HEK293 (cell line): ENCODE measurements at regions not wholly inside any gene's neighbourhood (a gene's known extent, or its start where the extent isn't known, plus 50 kb on each side); places are given as distances from the start of the nearest gene placed in this dataset.

Experiments
- GLIS1 ChIP-seq: fragments of 450-650 bp; formaldehyde crosslinking; IDR thresholded peaks from 2 replicates; pipeline ENCODE4 v1.5.1; 2016; ENCODE audit warnings: missing biosample characterization, missing genetic modification characterization
- TCF7L2 ChIP-seq: IDR thresholded peaks from 2 replicates; pipeline ENCODE4 v1.6.1; 2011; ENCODE audit warnings: low read depth, mild to moderate bottlenecking, inconsistent platforms, low read length, moderate library complexity, borderline replicate concordance
- ZBTB8A ChIP-seq: fragments of 450-650 bp; formaldehyde crosslinking; IDR thresholded peaks from 2 replicates; pipeline ENCODE4 v1.5.1; 2016; ENCODE audit warnings: missing biosample characterization, missing genetic modification characterization
- ZNF354C ChIP-seq: fragments of 450-650 bp; formaldehyde crosslinking; IDR thresholded peaks from 2 replicates; pipeline ENCODE4 v1.5.1; 2016; ENCODE audit warnings: missing biosample characterization, missing genetic modification characterization, low read depth, borderline replicate concordance
- ZNF394 ChIP-seq: fragments of 450-650 bp; formaldehyde crosslinking; IDR thresholded peaks from 2 replicates; pipeline ENCODE4 v1.5.1; 2016; ENCODE audit warnings: missing biosample characterization, missing genetic modification characterization, mild to moderate bottlenecking, moderate library complexity, borderline replicate concordance
- ZNF777 ChIP-seq: fragments of 450-650 bp; formaldehyde crosslinking; IDR thresholded peaks from 2 replicates; pipeline ENCODE4 v1.5.1; 2017; ENCODE audit warnings: missing biosample characterization, missing genetic modification characterization, borderline replicate concordance
- ZSCAN16 ChIP-seq: fragments of 450-650 bp; formaldehyde crosslinking; IDR thresholded peaks from 2 replicates; pipeline ENCODE4 v1.5.1; 2016; ENCODE audit warnings: missing biosample characterization, missing genetic modification characterization
- ZSCAN30 ChIP-seq: fragments of 450-650 bp; IDR thresholded peaks from 2 replicates; pipeline ENCODE4 v1.5.1; 2018; ENCODE audit warnings: missing biosample characterization, mild to moderate bottlenecking, missing genetic modification characterization, moderate library complexity
- TF ChIP-seq, protein P1 (sequence below): fragments of 450-650 bp; formaldehyde crosslinking; IDR thresholded peaks from 2 replicates; pipeline ENCODE4 v1.5.1; 2016; ENCODE audit warnings: missing biosample characterization, missing genetic modification characterization
- TF ChIP-seq, protein P2 (sequence below): fragments of 450-650 bp; formaldehyde crosslinking; IDR thresholded peaks from 2 replicates; pipeline ENCODE4 v1.5.1; 2016; ENCODE audit warnings: missing biosample characterization, missing genetic modification characterization, low read depth
- TF ChIP-seq, protein P3 (sequence below): fragments of 450-650 bp; formaldehyde crosslinking; IDR thresholded peaks from 2 replicates; pipeline ENCODE4 v1.5.1; 2016; ENCODE audit warnings: missing biosample characterization, missing genetic modification characterization

DNA sequence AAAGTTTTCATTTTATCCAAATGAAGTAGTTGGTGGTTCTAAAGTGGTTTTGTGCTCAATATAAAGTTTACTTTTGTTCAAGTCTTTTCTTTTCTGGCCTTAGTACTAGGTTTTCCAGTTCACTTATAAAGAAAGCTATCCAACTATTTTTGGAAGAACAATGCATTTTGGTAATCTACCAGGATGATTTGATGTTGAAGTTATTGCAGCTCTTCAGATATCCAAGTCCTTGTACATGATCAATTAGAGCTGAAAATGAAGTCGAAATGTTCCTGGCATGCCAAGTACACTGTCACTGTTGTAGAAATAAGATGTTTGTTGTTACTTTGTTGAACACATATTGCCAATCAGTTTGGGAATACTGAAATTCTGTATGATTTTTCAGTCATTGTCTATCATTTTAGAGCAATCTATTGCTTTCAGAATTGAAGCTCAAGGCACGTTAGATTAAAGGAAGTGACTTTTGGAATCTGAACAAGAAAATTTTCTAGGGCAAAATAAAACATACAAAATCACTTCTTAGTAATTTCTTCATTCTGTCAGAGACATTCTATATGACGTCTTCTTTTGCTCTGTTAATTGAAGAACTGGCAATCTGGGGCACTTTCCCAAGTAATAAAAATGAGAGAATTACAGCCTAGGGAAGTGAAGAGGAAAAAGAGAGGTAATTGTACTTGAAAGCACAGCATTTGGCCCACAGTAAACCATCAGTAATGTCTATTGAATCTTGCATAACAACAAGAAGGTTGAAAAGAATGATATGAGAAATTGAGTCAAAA is 232.3 kb downstream of the MREG start:
- TF ChIP-seq, protein P1, sequence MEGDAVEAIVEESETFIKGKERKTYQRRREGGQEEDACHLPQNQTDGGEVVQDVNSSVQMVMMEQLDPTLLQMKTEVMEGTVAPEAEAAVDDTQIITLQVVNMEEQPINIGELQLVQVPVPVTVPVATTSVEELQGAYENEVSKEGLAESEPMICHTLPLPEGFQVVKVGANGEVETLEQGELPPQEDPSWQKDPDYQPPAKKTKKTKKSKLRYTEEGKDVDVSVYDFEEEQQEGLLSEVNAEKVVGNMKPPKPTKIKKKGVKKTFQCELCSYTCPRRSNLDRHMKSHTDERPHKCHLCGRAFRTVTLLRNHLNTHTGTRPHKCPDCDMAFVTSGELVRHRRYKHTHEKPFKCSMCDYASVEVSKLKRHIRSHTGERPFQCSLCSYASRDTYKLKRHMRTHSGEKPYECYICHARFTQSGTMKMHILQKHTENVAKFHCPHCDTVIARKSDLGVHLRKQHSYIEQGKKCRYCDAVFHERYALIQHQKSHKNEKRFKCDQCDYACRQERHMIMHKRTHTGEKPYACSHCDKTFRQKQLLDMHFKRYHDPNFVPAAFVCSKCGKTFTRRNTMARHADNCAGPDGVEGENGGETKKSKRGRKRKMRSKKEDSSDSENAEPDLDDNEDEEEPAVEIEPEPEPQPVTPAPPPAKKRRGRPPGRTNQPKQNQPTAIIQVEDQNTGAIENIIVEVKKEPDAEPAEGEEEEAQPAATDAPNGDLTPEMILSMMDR (tag by site-specific recombination), result no peak
- TF ChIP-seq ZNF394 (tag by site-specific recombination) (no peak), ZNF777 (tag by site-specific recombination) (no peak), ZNF354C (tag by site-specific recombination) (no peak), GLIS1 (tag by site-specific recombination) (no peak), TCF7L2 (no peak), ZBTB8A (tag by site-specific recombination) (no peak), ZSCAN16 (no peak), ZSCAN30 (tag by site-specific recombination) (no peak)
- TF ChIP-seq, protein P2, sequence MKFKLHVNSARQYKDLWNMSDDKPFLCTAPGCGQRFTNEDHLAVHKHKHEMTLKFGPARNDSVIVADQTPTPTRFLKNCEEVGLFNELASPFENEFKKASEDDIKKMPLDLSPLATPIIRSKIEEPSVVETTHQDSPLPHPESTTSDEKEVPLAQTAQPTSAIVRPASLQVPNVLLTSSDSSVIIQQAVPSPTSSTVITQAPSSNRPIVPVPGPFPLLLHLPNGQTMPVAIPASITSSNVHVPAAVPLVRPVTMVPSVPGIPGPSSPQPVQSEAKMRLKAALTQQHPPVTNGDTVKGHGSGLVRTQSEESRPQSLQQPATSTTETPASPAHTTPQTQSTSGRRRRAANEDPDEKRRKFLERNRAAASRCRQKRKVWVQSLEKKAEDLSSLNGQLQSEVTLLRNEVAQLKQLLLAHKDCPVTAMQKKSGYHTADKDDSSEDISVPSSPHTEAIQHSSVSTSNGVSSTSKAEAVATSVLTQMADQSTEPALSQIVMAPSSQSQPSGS (tag by site-specific recombination), result no peak
- TF ChIP-seq, protein P3, sequence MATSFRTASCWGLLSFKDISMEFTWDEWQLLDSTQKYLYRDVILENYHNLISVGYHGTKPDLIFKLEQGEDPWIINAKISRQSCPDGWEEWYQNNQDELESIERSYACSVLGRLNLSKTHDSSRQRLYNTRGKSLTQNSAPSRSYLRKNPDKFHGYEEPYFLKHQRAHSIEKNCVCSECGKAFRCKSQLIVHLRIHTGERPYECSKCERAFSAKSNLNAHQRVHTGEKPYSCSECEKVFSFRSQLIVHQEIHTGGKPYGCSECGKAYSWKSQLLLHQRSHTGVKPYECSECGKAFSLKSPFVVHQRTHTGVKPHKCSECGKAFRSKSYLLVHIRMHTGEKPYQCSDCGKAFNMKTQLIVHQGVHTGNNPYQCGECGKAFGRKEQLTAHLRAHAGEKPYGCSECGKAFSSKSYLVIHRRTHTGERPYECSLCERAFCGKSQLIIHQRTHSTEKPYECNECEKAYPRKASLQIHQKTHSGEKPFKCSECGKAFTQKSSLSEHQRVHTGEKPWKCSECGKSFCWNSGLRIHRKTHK, result no peak
